Hematopoietic multipotent progenitor cell treated with erythropoietin and hydrocortisone succinate and interleukin-3 and kit ligand, for 17 days (in vitro differentiated cells): ENCODE measurements at regions not wholly inside any gene's neighbourhood (a gene's known extent, or its start where the extent isn't known, plus 50 kb on each side); places are given as distances from the start of the nearest gene placed in this dataset.

Experiments used
- DNase-seq: peaks from one replicate; pipeline ENCODE4 v3.0.0-alpha.2; 2015; ENCODE audit warnings: low spot score

DNA sequence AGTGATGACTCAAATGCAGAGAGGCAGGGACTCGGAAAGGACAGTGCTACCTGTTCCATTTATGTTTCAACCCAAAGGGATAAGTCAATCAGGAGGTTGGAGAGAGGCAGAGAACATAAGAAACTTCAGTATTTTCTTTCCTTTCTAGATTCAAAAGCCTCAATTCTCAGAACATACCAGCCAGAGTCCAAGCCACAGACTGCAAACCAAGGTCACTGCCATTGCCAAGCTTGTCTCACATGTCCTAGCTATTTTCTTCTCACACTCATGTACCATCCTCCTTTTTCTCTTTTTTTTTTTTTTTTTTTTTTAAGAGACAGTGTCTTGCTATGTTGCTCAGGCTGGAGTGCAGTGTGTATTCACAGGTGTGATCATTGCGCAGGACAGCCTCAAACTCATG lies 111.7 kb upstream of the AKIP1 start:
- DNase-seq: no peak

DNA sequence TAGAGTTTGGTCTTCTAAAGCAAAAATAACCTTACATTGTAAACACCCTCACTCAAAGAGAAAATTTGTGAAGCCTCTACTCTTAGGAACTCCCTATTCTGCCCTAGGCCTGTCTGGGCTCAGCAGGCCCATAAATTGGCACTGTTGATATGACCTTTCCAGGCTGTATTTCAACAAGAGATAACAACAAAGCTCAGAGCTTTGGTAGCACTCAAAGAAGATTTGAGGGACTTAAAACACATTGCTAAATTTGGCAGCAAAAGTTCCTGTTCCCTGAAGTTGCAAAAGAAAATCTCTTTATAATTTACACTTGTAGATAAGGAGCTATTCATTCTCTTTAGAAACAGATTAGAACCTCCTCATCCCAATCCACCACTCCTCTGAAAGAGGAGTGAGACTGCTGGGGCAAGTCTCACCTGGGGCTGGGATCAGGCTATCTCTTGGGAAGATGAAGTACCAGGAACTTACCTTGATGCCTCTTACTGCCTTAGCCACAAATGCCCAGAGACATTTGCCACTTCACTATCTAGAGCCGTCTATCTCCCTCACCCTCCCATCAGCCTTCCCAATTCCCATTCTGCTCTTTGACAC lies 110.4 kb upstream of the AKIP1 start:
- no peak for DNase-seq

DNA sequence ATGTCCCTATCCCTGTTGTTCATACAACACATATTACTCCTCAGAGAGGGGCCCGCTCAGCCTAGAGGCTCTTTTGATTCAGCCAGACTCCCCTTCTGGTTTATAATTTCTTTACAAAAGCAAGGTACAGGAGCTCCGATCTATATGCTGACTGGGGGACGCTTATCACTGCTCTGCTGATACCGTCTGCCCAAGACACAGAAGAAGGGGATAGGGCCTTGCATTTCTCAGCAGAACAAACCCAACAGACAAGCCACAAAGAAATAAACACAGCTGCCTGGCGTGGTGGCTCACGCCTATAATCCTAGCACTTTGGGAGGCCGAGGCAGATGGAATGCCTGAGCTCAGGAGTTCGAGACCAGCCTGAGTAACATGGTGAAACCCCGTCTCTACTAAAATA lies 109.9 kb upstream of the AKIP1 start:
- no peak for DNase-seq

DNA sequence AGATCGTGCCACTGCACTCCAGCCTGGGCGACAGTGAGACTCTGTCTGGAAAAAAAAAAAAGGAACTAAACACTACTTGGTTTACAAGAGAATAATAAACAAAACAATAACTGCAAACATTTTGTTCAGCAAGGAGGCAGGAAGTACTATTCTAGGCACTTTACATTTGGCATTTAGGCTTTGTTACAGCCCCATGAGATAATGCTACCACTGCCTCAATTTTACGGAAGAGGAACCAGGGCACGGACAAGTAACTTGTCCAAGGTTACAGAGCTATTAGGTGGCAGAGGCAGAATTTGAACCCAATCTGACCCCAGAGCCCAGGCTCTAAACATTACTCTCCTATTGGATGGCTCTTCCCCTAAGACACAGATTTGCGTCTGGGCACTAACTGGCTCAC lies 108.7 kb upstream of the AKIP1 start:
- DNase-seq: no peak

DNA sequence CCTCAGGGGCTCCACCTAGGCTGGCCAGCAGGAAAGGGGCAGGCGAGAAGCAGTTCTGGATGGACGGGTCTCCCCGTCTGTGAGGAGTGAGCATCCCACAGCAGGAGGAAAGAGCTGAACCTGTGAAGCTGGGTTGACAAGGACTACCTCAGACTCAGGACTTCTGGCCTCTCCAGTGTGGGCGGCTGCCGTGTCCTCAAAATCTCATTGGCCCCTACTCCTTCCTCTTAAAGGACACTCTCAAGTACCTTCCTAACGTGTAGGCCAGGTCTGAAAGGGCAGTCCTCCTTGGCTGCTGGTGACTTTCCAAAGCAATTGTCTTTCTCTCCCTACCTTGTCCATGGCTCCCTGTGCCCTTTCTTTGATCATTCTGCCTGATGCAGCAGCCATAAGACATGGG lies 107.0 kb upstream of the AKIP1 start:
- no peak for DNase-seq

DNA sequence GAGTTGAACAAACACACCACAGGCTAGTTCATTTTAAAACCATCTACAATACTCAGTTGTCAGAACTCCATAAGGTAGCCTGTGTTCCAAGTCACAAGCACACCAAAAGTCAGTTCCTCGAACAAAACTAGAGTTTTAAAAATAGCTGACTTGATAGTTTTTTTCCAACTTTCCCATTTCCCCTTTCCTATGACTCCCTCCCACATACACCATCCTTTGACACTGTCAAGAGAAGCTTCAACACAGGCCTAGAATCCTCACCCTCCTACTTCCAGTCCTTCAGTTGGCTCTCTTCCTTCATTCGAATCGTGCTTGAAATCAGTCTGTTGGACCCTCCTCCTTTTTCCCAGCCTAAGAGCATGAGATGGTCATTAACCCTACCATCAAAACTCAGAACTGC lies 105.7 kb upstream of the AKIP1 start:
- no peak for DNase-seq

DNA sequence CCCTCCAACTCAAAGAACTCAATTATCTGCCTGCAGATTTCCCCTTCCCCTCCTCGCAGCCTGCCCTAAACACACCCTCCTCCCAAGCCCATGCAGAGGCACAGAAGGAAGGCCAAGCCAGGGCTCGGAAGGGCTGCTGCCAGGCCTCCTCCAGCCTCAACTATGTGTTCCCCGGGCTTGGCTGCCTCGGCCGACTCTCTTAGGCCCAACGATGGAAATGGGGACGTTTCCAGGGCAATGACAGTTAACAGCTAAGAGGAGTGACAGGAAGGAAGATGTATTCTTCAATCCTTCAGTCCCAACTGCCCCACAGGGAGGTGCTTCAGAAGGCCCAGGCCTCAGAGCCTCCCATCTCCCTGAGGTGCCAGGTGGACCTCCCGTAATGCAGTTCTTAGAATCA lies 104.0 kb upstream of the AKIP1 start:
- DNase-seq: no peak

DNA sequence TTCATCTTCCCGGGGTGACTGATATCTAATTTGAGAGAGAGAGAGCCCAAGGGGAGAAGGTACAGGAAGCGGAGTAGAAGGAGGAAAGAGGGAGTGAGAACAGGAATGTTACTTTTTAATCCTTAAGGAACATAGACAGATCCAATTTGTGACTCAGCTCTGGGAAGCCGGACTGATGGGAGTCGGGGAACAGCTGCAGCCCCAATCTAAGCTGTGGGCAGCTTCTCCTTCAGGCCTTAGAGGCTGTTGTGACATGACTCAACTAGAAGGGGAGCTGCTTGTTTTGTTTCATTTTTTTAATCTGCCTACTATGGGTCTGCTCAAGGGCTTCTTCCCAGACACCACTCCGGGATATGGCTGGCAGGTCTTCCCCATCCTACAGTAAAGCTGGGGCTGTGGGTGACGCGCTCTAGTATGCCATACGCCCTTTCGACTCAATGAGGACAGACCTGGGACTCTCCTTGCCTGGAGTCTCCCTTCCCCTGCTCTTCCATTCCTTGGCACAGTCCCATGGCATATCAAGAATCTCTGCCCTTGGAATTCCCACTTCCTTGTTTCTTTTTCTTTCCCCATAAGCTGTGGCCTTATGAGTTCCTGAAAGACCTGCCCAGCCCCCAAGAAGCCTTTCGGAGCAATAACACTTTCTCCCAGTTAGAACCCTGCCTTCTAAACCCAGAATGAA lies 103.3 kb upstream of the AKIP1 start:
- no peak for DNase-seq

DNA sequence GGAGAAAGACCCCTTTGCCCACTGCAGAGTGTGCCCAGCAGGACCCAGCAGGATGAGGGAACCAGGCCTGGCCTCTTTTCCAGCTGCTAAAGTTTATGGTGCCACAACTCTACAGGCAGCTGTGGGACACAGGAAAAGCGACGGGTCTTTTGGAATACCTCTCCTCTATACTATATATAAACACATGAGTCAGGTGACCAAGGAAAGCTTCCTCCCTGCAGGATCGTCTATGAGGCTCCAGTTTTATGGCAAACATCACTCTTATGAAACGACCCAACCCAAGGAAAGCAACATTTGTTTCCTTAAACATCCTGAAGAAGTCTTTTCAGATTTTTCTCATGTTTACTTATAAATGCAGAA lies 102.8 kb upstream of the AKIP1 start:
- no peak for DNase-seq

DNA sequence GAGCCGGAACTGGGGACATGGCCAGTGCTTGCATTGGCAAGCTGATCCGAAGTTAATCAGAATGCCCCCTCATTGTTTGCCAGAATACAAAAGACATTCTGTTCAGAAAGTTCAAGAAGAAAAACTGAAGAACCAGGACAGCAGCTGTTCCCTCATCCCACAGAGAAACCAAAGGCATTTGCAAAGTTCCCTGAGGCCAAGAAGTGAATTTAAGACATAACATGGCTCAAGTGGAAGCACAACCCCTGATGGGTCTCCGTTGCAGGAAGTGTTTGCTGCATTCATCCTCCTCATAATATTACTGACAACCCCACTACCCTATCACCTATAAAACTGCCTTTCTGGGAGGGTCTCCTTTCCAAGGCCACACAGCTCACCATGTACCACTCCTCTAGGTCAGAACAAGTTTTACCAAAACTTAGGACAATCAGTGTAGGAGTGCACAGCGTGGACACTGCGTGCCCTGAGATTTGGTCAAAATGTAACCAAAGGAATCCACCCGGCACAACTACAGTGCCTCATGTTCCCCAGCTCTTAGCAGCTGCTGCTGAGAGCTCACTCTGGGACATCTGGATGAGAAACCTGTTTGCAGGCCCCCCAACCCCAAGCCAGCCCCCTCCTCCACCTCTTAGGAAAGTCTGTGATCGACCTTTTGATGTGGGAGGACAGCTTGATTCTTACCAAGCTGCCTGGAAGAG lies 101.6 kb upstream of the AKIP1 start:
- DNase-seq: no peak

DNA sequence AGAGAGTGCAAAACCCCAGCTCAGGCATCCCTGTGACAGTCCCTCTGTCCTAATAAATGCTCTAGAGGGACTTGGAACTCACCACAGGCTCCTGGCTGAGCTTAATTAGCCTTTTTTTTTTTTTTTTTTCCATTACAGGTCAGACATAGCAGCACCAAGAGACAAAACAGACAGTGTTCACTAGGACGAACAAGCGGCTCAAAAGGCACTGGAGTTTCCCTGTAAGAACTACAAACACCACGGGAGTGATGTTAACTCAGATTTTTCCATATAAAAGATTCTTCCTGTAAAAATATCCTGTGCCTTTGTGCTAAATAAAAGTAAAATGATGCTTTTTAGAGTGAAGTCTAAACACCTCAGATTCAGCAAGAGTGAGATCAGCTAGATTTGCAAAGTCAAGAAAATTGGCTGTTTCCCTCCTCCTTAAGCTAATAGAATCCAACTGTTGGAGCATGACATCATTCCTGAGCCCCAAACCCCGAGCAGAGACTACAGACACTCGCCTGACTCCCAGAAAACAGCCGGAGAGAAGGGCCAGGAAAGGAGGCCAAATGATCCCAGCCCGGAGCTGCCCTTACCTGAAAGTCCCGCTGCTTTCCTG lies 101.0 kb upstream of the AKIP1 start:
- DNase-seq: no peak

DNA sequence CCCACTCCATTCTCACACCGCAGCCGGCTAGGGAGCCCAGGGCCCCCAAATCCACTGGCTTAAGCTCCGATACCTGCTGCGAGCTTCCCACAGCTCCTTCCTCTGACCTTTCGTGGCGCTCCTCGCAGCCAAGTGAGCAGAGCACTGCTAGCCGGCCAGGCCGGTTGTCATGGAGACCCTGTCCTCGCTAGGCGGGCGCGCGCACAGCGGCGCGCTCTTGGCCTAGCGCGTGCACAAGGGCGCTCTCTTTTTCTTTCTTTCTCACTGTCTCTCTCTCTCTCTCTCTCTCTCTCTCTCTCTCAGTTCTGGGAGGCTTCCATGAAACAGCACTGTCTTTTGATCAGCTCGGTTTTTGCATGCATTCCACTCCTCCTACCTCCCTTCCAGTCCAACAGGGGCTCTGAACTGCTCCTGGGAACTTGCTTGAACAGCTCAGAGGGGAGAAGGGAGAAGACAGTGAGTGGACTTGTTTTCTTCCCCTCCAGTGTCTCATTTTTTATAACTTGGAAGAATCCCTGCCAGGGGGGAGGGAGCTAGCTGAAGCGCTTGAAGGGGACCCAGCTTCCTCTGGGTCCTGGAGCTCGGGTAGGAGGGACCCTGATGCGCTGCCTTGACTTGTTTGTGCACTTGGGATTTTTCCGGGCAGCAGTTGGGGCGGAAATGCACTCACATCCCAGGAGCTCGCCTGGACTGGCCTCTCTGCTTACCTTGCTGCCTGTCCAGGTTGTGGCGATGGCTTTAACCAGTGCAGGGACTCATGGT lies 100.3 kb upstream of the AKIP1 start:
- no peak for DNase-seq

DNA sequence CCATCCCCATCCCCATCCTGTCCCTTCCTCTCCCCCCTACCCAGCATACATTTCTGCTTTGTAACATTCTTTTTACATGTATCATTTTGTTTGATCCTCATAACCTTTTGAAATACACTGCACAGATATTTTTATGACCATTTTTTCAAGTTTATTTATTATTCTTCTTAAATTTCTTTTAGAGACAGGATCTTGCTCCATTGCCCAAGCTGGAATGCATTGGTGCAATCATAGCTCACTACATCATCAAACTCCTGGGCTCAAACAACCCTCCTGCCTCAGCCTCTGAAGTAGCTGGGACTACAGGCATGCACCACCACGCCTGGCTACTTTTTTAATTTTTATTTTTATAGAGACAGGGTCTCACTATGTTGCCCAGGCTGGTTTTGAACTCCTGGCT lies 99.4 kb upstream of the AKIP1 start:
- no peak for DNase-seq

DNA sequence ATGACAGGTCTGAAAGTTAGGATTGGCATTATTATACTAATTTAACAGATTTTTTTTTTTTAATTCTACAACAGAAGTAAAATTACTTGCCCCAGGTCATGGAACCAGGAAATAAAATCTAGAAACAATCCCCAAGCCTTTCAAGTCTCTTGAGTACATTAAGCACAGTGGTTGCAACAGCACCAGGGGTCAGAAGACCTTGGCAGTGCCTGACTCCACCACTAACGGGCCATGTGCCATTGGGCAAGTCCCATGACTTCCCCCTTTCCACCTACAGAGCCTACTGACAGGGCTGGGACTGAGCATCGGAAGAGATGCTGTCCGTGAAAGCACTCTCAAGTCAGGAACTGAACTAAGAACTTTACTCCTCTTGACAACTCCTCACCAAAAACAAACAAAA lies 98.6 kb upstream of the AKIP1 start:
- no peak for DNase-seq

DNA sequence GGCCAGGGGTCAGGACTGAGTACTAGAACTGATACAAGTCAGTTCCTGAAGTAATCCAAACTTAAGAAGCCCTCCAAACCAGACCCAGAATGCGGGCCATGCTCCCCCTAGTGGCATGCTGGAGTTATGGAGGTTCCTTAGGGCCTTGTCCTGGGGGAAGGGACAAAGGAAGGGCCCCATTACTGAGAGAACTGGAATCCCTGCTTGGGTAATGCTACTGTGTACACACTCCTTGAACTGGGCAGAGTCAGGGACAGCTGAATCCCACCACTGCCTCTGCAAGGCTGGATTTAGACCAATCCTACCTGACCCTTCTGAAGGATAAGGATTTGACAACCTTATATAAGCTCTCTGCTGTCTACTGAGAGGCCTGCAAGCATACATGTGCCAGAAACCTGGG lies 97.3 kb upstream of the AKIP1 start:
- DNase-seq: peak; percentile 77

DNA sequence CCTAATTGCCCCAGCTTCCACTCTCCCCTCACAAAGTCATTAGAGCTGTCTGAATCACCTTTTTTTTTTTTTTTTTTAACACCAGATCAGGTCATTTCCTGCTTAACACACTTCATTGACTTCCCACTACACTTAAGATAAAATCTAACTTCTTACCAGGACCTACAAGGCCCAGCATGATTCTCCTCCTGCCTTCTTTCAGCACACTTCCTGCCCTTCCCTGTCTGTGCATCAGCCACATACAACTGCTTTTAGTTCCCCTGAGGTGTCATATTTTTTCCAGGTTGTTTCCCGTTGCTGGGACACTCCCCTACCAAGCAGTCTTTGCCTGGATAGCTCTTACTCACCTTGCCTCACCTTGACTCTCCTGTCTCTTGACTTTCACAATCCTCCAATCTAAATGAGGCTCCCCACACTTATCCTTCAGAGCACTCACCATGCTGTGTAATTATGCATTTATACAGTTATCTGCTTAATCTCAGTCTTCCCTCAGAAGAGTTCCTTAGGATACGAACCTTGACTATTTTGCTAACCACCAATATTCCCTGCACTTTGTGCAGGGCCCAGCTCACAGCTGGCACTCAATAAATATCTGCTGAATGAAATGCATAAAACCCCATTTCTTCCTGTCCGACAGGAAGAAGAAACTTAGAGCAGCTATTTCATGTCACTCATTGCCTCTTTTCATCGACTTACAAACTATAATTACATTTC lies 96.6 kb upstream of the AKIP1 start:
- no peak for DNase-seq

DNA sequence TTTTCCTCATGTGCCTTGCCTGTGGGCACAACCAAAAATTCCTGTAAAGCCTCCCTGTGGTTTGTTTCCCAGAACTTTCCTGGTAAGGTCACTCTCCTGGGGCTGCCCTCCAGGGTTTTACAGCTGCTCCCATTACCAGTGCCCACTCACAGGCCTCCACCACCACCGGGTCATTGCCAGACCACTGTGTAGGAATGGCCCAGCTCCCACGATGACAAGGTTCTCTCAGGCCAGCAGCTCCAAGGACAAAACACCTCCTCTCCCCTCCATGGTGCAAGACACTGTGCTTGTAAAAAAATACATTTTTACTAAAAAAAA lies 96.1 kb upstream of the AKIP1 start:
- DNase-seq: no peak

DNA sequence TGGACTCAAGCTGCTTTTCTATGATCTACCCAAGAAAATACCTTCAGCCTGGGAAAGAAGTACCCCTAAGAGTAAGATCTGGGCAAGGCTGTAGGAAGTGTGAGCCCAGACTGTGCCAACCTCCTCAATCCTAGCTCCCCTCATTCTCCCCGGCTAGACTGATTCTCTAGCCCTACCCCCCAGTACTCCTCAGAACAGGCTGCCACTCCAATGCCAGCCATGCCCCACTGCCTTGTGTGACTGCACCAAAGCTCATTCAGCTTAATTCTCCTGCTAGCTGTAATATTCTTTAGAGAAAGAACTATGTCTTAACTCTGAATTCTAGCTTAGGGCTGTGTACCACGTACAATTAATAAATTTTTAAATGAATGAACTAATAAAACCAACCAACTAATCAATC lies 92.6 kb upstream of the AKIP1 start:
- DNase-seq: no peak

DNA sequence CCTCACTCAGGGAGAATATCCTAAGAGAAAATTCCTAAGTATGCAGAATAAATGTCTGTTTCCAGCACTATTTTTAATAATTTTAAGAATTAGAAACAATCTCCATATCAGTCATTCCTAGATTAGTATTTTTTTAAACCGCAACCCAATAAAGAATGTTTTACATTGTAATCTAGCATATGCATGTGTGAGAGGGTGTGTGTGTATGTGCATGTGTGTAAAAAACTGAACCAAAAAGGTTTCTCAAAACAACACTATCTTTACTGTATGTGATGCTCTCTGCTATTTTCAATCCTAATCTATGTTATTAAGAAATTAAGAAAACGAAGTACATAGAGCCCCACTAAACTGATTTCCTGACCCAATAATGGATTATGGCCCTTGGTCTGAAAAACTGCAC lies 90.6 kb upstream of the AKIP1 start:
- DNase-seq: no peak

DNA sequence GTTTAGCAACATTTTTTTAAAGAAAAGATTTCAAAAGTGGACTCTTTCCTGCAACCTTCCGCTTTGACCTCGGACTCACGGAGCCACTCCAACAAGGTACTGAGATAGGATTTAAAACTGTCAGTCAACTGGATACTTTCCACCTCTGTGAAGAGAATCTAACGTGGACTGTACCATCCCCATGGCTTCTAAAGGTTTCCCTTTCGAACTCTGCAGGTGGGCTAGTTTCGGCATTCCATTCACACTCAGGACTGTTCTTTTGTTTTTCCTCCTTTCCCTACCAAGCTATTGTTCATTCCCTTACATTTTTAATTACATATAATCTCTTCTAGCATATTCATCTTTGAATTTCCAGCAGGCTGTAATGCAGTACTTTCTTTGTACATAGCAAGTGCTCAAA lies 88.5 kb upstream of the AKIP1 start:
- no peak for DNase-seq

DNA sequence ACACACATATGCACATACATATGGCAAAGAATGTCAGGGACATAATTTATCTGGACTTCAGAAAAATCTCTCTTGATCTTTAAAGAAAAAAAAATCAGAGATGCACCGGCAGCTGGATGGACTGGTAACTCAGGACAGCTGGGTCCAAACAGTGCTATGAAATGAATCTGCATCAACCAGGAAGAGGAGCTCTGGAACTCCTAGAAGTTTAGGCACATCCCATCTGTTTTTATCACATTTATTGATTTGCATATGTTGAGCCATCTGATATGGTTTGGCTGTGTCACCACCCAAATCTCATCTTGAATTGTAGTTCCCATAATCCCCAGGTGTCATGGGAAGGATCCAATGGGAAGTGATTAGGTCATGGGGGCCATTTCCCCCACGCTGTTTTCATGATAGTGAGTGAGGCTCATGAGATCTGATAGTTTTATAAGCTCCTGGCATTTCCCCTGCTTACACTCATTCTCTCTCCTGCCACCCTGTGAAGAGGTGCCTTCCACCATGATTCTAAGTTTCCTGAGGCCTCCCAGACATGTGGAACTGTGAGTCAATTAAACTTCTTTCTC lies 87.7 kb upstream of the AKIP1 start:
- DNase-seq: no peak
